Cardiac muscle cell (in vitro differentiated cells and primary cell): ENCODE measurements at regions not wholly inside any gene's neighbourhood (a gene's known extent, or its start where the extent isn't known, plus 50 kb on each side); places are given as distances from the start of the nearest gene placed in this dataset.

Experiments used
- DNase-seq, 2 donors: peaks; one replicate each; pipeline versions ENCODE4 v3.0.0 to v3.0.0-alpha.2; 2010 to 2017; ENCODE audit warnings: low read depth in 1 of 2, low spot score in 1 of 2
- H3K27ac ChIP-seq: fragments of 200-600 bp; sonication (generic); 2 replicates; pipeline ENCODE4 v1.5.1; 2016
- H3K27me3 ChIP-seq: fragments of 200-600 bp; sonication (generic); 2 replicates; pipeline ENCODE4 v1.6.0; 2016; ENCODE audit warnings: control low read depth
- H3K36me3 ChIP-seq: fragments of 200-600 bp; sonication (generic); 2 replicates; pipeline ENCODE4 v1.5.1; 2016; ENCODE audit warnings: control low read depth
- H3K4me1 ChIP-seq: fragments of 200-600 bp; sonication (generic); 2 replicates; pipeline ENCODE4 v1.8.1; 2017; ENCODE audit warnings: low read depth, mild to moderate bottlenecking, mixed run types
- H3K4me3 ChIP-seq: fragments of 200-600 bp; sonication (generic); 2 replicates; pipeline ENCODE4 v1.5.1; 2016; ENCODE audit warnings: mild to moderate bottlenecking
- H3K9me3 ChIP-seq: fragments of 200-600 bp; sonication (generic); 2 replicates; pipeline ENCODE4 v1.5.1; 2017; ENCODE audit warnings: low read depth, mild to moderate bottlenecking, control low read depth
- TF ChIP-seq, protein P1 (sequence below): IDR thresholded peaks from 2 replicates; pipeline ENCODE4 v1.5.1; 2012; ENCODE audit warnings: low read depth, mild to moderate bottlenecking, low read length

DNA sequence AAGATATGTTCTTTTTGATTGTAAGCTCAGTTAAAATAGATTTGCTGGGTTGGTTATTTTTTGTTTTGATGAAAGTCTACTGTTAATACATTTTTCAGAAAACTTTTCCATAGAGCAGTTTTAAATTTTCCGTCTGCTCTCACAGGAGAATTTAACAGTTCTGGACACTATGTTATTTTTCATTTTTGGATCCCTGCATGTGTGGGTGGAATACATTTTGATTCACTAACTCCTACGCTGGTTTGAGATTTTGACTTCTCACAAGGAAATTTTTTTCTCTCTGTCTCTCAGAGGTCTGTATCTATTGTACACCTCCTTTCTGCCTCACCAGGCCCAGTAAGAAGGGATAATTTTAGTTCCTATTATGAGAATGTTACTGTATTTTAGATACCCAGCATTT lies 502.4 kb downstream of the CDH10 start:
- no peaks in the 10 kb centered on the region for H3K9me3 ChIP-seq
- no peak overlapping the region for H3K27ac ChIP-seq
- no peak overlapping the region for H3K4me3 ChIP-seq
- no peaks in the 10 kb centered on the region for H3K4me1 ChIP-seq
- TF ChIP-seq, protein P1, sequence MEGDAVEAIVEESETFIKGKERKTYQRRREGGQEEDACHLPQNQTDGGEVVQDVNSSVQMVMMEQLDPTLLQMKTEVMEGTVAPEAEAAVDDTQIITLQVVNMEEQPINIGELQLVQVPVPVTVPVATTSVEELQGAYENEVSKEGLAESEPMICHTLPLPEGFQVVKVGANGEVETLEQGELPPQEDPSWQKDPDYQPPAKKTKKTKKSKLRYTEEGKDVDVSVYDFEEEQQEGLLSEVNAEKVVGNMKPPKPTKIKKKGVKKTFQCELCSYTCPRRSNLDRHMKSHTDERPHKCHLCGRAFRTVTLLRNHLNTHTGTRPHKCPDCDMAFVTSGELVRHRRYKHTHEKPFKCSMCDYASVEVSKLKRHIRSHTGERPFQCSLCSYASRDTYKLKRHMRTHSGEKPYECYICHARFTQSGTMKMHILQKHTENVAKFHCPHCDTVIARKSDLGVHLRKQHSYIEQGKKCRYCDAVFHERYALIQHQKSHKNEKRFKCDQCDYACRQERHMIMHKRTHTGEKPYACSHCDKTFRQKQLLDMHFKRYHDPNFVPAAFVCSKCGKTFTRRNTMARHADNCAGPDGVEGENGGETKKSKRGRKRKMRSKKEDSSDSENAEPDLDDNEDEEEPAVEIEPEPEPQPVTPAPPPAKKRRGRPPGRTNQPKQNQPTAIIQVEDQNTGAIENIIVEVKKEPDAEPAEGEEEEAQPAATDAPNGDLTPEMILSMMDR, result no peak
- H3K36me3 ChIP-seq, result no peaks in the 10 kb centered on the region
- no peak for DNase-seq
- no peaks in the 10 kb centered on the region for H3K27me3 ChIP-seq

DNA sequence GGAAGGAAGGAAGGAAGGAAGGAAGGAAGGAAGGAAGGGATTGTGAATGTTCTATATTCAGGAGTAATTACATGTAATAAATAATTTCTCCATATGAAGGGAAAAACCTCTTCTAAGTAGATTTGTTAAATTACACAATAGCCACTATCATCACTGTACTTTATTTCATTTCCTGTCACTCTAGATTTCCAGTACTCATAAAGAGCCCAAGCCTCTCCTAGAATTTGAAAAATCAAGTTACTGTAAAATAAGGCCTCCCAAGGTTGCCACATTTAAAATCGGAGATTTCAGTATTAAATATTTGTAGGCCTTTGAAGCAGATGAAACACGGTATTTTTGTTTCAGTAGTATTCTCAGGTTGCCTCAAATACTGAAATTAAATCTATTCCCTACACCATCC lies 499.0 kb downstream of the CDH10 start:
- TF ChIP-seq, protein P1, result no peak
- DNase-seq, result no peak
- H3K4me1 ChIP-seq, result no peaks in the 10 kb centered on the region
- H3K36me3 ChIP-seq, result no peaks in the 10 kb centered on the region
- H3K27ac ChIP-seq, result no peak overlapping the region
- H3K27me3 ChIP-seq, result no peaks in the 10 kb centered on the region
- H3K4me3 ChIP-seq, result no peak overlapping the region
- H3K9me3 ChIP-seq, result no peaks in the 10 kb centered on the region

DNA sequence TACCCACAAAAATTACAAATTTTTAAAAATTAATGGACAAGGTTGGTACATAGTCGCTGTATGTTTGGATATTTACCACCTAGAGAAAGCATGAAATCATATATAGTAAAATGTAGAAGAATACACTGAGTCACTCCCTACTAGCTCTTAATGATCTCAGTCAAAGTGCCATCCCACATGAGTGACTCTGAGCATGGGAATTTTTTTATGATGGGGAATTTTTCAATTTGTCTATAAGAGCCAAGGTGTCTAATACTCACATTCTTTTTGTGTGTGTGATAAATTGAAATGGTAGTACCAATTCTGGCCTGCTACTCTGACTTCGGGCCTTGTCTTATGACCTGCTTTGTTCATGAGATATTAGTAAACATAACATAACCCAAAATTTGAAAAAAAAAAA lies 483.2 kb downstream of the CDH10 start:
- Histone ChIP-seq H3K36me3 (no peaks in the 10 kb centered on the region), H3K27me3 (no peaks in the 10 kb centered on the region), H3K4me1 (no peaks in the 10 kb centered on the region), H3K4me3 (no peak overlapping the region), H3K27ac (no peak overlapping the region), H3K9me3 (no peaks in the 10 kb centered on the region)
- DNase-seq, result no peak
- TF ChIP-seq, protein P1, result no peak

DNA sequence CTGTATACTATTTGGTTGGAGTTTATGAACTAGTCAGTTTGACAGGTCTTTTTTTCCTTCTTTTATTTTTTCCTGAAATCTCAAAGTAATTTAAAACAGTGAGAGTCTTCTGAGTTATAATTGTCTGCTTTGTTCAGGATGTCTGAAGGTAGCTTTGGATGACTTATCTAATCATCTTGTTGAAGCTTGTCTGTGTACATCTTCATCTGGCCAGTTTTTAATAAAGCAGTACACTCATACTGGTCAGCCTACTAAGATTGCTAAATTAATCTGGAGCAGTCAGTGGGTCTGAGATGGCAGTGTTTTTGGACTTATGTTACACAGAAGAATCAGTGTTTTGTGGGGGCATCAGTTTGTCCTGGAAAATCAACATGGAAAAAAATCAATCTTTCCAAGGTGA lies 482.4 kb downstream of the CDH10 start:
- TF ChIP-seq, protein P1, result no peak
- H3K36me3 ChIP-seq, result no peaks in the 10 kb centered on the region
- no peaks in the 10 kb centered on the region for H3K4me1 ChIP-seq
- no peaks in the 10 kb centered on the region for H3K27me3 ChIP-seq
- no peak overlapping the region for H3K27ac ChIP-seq
- H3K9me3 ChIP-seq, result no peaks in the 10 kb centered on the region
- no peak overlapping the region for H3K4me3 ChIP-seq
- no peak for DNase-seq

DNA sequence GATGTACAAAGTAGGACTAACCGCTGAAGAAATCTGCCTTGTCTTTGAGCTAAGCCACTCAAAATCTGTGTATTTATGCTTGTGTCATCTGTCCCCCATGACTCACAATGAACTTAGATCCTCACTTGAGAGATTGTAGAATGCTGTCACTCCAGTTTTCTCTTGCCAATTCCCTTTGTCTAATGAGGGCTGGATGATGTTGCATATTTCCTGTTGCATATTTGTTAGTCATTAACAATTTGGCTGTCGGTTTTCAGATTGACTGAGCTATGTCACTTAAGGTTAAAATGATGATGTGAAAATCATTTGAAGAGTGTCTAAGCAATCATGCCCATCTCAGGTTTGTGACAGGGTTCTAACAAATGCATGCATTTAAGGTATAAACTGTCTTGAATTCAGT lies 481.7 kb downstream of the CDH10 start:
- no peak overlapping the region for H3K27ac ChIP-seq
- TF ChIP-seq, protein P1, result no peak
- no peaks in the 10 kb centered on the region for H3K36me3 ChIP-seq
- no peak overlapping the region for H3K4me3 ChIP-seq
- H3K27me3 ChIP-seq, result no peaks in the 10 kb centered on the region
- H3K9me3 ChIP-seq, result no peaks in the 10 kb centered on the region
- DNase-seq, result no peak
- no peaks in the 10 kb centered on the region for H3K4me1 ChIP-seq

DNA sequence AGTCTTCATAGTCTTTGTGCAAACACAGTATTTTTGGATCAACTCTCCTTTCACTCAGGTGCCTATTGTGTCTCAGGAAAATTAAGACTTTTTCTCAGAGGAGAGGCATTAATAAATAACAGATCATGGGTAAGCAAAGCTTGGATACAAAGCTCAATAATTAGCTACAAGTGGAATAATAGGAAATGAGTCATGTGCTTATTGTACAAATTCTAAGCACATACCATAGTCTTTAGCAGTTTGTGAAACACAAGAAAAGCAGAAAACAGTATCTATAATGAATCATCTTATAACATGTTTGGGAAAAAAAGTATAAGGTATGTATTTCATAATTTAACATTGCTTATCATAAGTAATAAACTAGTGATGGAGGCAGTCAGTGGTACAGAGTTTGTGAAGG lies 477.0 kb downstream of the CDH10 start:
- Histone ChIP-seq H3K27me3 (no peaks in the 10 kb centered on the region), H3K4me1 (no peaks in the 10 kb centered on the region), H3K27ac (no peak overlapping the region), H3K4me3 (no peak overlapping the region), H3K36me3 (no peaks in the 10 kb centered on the region), H3K9me3 (no peaks in the 10 kb centered on the region)
- TF ChIP-seq, protein P1, result no peak
- DNase-seq, result no peak
